Activated CD4-positive, alpha-beta memory T cell treated with anti-CD3 and anti-CD28 coated beads for 36 hours (primary cell): ENCODE measurements at regions not wholly inside any gene's neighbourhood (a gene's known extent, or its start where the extent isn't known, plus 50 kb on each side); places are given as distances from the start of the nearest gene placed in this dataset.

ENCODE experiments used
- CTCF ChIA-PET: fragments of 350-600 bp; sonication (Branson Sonifier 250); formaldehyde crosslinking; loops from one replicate; lab custom pipeline; 2021; ENCODE audit warnings: antibody characterized with exemption, inconsistent platforms; lab: Charles Lee
- POLR2A ChIA-PET: fragments of 350-600 bp; sonication (Branson Sonifier 250); formaldehyde crosslinking; loops from one replicate; lab custom pipeline; 2021; ENCODE audit warnings: antibody characterized with exemption; lab: Charles Lee
- DNase-seq: peaks from one replicate; pipeline ENCODE4 v3.0.0-alpha.2; 2020
- H3K27ac Mint-ChIP-seq: one replicate; pipeline ENCODE4 v1.8.0; 2021; ENCODE audit warnings: mixed read lengths
- H3K27me3 Mint-ChIP-seq: one replicate; pipeline ENCODE4 v1.8.0; 2021; ENCODE audit warnings: mixed read lengths
- H3K36me3 Mint-ChIP-seq: one replicate; pipeline ENCODE4 v1.8.0; 2021; ENCODE audit warnings: mixed read lengths
- H3K4me1 Mint-ChIP-seq: one replicate; pipeline ENCODE4 v1.8.0; 2021; ENCODE audit warnings: low read depth, mixed read lengths
- H3K4me3 Mint-ChIP-seq: one replicate; pipeline ENCODE4 v1.8.0; 2021; ENCODE audit warnings: mild to moderate bottlenecking, mixed read lengths
- H3K9me3 Mint-ChIP-seq: one replicate; pipeline ENCODE4 v1.8.0; 2021; ENCODE audit warnings: mixed read lengths
- intact Hi-C: fragments of 100-400 bp; cut with micrococcal nuclease; formaldehyde crosslinking; loops from one replicate; pipeline ENCODE4 v1.15.1; 2023

DNA sequence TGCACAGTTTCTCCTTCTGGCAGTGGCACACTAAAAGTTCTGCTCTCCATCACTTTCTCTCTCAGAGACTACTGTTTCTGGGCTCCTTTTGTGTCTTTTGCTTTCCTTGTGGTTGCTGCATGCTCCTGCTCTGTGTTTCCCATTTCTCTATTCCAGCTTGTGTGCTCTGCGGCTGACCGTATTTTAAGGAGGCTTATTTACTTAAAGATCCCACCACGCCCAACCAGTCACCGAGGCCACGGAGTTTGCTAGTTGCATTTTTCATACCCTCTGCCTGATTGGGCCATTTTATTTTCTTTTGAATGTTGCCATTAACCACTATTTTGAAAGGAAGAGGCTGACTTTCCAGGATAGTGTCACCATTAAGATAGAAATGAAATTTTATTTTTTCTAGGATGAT is 626.4 kb upstream of the MMS22L start:
- no peak overlapping the region for H3K4me3 Mint-ChIP-seq
- POLR2A ChIA-PET, result no interaction called here
- CTCF ChIA-PET, result interaction anchor here (0.6 kb wide), 1 partner anchor 373 kb away, joined by 4 read pairs; no protein-coding TSS in a partner anchor

DNA sequence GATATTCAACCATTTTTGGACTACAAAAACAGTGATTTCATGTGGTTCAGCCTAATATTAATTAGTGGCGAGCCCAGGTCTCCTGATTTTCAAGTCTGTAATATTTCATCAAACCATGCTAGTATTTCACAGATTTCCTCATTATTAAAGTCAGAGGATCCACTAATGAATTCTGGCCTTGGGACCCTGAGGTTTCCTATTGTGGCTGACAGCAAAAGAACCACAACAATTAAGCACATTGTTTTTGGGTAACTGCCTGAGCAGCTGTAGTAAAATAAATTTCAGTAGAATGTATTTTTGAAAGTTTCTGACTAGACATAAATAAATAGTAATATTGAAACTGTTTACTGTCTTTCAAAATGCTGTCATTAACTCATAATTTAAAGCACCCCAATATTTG is 630.7 kb upstream of the MMS22L start:
- ChIA-PET POLR2A (no interaction called here), CTCF (no interaction called here)
- Mint-ChIP-seq H3K27me3 (no peaks in the 10 kb centered on the region), H3K36me3 (no peaks in the 10 kb centered on the region), H3K4me1 (no peaks in the 10 kb centered on the region), H3K9me3 (peaks cover 3% of the 10 kb centered on the region), H3K27ac (no peak overlapping the region), H3K4me3 (no peak overlapping the region)
- intact Hi-C loops, result no loop called here
- DNase-seq, result no peak

More for the DNA sequence above, 626.4 kb upstream of the MMS22L start:
- peaks cover 1% of the 10 kb centered on the region for H3K36me3 Mint-ChIP-seq
- intact Hi-C loops, result no loop called here
- H3K9me3 Mint-ChIP-seq, result peaks cover 10% of the 10 kb centered on the region
- no peak overlapping the region for H3K27ac Mint-ChIP-seq
- no peaks in the 10 kb centered on the region for H3K27me3 Mint-ChIP-seq
- DNase-seq, result no peak
- H3K4me1 Mint-ChIP-seq, result no peaks in the 10 kb centered on the region

DNA sequence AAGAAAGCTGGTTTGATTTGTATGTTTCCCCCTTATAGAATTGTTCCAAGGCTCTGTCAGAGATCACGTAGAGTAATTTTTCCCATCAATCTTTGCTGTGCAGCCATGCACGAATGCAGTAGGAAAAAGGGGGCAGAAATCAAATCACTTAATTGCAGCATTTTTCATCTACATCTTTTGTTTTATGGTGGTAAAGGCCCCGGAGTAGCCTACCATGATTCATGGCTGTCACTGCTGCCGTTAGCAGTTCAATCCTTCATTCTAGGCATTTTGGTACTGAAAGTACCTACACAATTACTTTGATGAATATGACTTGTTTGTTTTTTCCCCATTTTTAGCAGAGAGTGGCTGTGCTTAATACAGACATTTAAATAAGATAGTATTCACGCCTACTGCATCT is 631.9 kb upstream of the MMS22L start:
- ChIA-PET CTCF (no interaction called here), POLR2A (no interaction called here)
- intact Hi-C loops, result no loop called here
- H3K9me3 Mint-ChIP-seq, result peaks cover 3% of the 10 kb centered on the region
- H3K4me1 Mint-ChIP-seq, result no peaks in the 10 kb centered on the region
- H3K27ac Mint-ChIP-seq, result no peak overlapping the region
- no peak overlapping the region for H3K4me3 Mint-ChIP-seq
- no peaks in the 10 kb centered on the region for H3K27me3 Mint-ChIP-seq
- no peaks in the 10 kb centered on the region for H3K36me3 Mint-ChIP-seq
- DNase-seq, result no peak

DNA sequence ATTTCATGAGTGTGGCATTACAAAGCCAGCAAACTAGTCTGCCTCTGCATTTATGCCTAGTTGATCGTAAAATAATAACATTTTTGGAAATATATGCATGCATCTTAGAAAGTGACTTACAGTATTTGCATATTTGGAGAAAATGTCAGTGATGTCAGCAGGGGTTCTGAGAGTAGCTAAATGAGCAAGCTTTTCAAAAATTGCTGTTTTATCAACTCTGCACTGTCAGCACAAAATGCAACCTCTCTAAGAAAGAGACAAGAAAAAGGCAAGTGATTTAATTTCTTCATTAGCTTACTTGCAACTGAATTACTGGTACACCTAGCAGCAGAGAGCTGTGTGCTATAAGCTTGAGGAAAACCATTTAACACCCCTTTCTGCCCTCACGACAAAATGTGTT is 632.5 kb upstream of the MMS22L start:
- no peak overlapping the region for H3K27ac Mint-ChIP-seq
- H3K9me3 Mint-ChIP-seq, result no peaks in the 10 kb centered on the region
- ChIA-PET POLR2A (no interaction called here), CTCF (interaction anchor here (0.7 kb wide), 1 partner anchor 12 kb away, joined by 5 read pairs; no protein-coding TSS in a partner anchor)
- intact Hi-C loops, result no loop called here
- no peak overlapping the region for H3K4me3 Mint-ChIP-seq
- H3K36me3 Mint-ChIP-seq, result no peaks in the 10 kb centered on the region
- no peak for DNase-seq
- no peaks in the 10 kb centered on the region for H3K27me3 Mint-ChIP-seq
- H3K4me1 Mint-ChIP-seq, result no peaks in the 10 kb centered on the region

DNA sequence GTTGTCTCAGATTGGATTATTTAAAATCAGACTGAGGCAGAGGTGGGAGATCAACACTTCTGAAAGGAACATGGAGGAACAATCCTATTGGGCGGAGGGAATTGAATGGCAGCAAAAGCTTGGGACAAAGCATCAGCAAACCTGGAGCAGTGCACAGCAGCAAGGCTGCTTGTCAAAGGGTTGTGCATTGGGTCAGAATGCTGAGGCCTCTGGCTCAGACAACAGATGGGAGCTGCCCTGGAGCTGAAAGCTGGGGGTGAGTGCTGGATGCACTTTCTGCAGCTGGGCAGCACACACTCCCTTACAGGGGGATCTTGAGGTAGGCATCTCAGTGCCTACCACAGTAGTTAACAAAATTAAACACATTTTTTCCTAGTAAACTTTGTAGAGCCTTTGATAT is 634.4 kb upstream of the MMS22L start:
- Mint-ChIP-seq H3K9me3 (no peaks in the 10 kb centered on the region), H3K4me3 (no peak overlapping the region), H3K27me3 (no peaks in the 10 kb centered on the region), H3K4me1 (no peaks in the 10 kb centered on the region), H3K36me3 (no peaks in the 10 kb centered on the region), H3K27ac (no peak overlapping the region)
- intact Hi-C loops, result no loop called here
- ChIA-PET CTCF (no interaction called here), POLR2A (no interaction called here)
- no peak for DNase-seq

DNA sequence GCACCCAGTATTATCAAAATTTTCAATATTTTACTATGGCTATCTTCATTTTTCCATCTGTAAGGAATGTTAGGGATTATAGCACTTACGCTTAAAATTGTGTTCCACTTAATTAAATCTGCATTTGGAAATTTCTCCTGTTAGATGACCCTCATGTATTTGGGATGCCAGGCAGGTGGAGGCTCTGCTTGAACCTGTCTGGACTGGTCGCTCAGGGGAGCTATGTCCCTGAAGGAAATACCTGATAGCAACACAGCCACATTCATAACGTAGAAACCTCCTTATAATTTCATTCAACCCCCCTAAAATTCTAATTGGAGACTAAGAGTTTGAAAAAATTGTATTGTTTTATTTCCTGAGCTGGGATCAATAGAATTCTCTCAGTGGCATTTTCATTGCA is 636.0 kb upstream of the MMS22L start:
- no peak overlapping the region for H3K27ac Mint-ChIP-seq
- no peaks in the 10 kb centered on the region for H3K27me3 Mint-ChIP-seq
- H3K4me3 Mint-ChIP-seq, result no peak overlapping the region
- no peaks in the 10 kb centered on the region for H3K9me3 Mint-ChIP-seq
- POLR2A ChIA-PET, result no interaction called here
- H3K36me3 Mint-ChIP-seq, result no peaks in the 10 kb centered on the region
- no peaks in the 10 kb centered on the region for H3K4me1 Mint-ChIP-seq
- no peak for DNase-seq
- intact Hi-C loops, result no loop called here
- CTCF ChIA-PET, result no interaction called here

DNA sequence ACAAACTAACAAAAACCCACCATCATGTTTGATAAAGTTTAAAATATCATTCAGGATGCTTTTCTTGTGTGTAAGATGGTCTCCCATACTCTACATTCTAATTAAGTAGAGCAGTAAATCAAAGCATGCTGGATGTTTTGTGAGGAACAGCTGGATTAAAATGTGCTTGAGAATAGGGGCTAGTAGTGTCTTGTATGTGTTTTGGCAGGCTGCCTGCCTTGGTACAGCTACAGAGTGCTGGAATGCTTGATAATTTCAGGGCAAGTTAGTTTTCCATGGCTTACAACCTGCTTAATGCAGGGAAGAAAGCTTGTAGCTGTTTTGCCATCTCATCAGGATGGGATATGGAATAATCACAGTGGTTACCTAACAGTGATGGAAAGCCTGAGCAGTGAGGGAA is 636.6 kb upstream of the MMS22L start:
- POLR2A ChIA-PET, result no interaction called here
- H3K4me1 Mint-ChIP-seq, result no peaks in the 10 kb centered on the region
- intact Hi-C loops, result no loop called here
- H3K27ac Mint-ChIP-seq, result no peak overlapping the region
- H3K9me3 Mint-ChIP-seq, result no peaks in the 10 kb centered on the region
- H3K27me3 Mint-ChIP-seq, result no peaks in the 10 kb centered on the region
- H3K4me3 Mint-ChIP-seq, result no peak overlapping the region
- CTCF ChIA-PET, result no interaction called here
- no peaks in the 10 kb centered on the region for H3K36me3 Mint-ChIP-seq
- no peak for DNase-seq

DNA sequence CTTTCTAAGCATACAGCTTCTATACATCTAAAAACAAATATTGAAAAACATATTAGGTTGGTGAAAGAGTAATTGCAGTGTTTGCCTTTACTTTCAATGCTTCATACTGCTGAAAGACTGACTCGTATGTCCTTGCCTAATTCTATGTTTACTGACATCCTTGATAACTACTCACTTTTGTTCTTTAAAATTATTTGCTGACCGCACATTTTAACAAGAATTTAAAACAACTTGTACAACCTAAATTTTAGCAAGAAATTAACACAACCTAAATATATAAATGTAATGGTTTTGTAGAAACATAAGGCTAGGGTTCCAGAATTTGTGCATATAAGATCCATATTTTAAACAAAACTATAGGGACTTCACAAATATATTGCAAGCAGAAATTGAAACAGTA is 640.2 kb upstream of the MMS22L start:
- no peak for DNase-seq
- no peak overlapping the region for H3K27ac Mint-ChIP-seq
- no peak overlapping the region for H3K4me3 Mint-ChIP-seq
- ChIA-PET CTCF (no interaction called here), POLR2A (no interaction called here)
- intact Hi-C loops, result no loop called here
- no peaks in the 10 kb centered on the region for H3K4me1 Mint-ChIP-seq
- no peaks in the 10 kb centered on the region for H3K36me3 Mint-ChIP-seq
- no peaks in the 10 kb centered on the region for H3K9me3 Mint-ChIP-seq
- no peaks in the 10 kb centered on the region for H3K27me3 Mint-ChIP-seq

DNA sequence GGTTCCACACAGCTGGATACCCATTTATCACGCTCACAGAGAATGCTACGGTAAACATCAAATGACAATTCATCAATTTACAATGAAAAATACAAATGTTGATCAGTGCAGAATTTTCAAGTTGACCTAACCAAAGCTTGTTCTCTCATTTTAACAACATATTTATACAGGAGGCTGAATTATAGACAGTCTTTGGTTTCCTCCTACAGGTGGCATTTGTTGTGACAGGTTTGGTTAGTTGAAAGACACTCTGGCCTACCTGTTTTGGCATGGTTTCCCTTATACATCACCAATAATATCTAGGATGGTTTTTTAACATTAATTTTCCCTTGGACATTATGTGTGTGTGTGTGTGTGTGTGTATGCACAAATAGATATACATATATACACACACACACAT is 642.5 kb upstream of the MMS22L start:
- intact Hi-C loops, result no loop called here
- Mint-ChIP-seq H3K27me3 (no peaks in the 10 kb centered on the region), H3K9me3 (no peaks in the 10 kb centered on the region), H3K4me1 (no peaks in the 10 kb centered on the region), H3K27ac (no peak overlapping the region), H3K4me3 (no peak overlapping the region), H3K36me3 (no peaks in the 10 kb centered on the region)
- POLR2A ChIA-PET, result no interaction called here
- CTCF ChIA-PET, result interaction anchor here (0.9 kb wide), 1 partner anchor 8 kb away, joined by 3 read pairs; no protein-coding TSS in a partner anchor
- no peak for DNase-seq

DNA sequence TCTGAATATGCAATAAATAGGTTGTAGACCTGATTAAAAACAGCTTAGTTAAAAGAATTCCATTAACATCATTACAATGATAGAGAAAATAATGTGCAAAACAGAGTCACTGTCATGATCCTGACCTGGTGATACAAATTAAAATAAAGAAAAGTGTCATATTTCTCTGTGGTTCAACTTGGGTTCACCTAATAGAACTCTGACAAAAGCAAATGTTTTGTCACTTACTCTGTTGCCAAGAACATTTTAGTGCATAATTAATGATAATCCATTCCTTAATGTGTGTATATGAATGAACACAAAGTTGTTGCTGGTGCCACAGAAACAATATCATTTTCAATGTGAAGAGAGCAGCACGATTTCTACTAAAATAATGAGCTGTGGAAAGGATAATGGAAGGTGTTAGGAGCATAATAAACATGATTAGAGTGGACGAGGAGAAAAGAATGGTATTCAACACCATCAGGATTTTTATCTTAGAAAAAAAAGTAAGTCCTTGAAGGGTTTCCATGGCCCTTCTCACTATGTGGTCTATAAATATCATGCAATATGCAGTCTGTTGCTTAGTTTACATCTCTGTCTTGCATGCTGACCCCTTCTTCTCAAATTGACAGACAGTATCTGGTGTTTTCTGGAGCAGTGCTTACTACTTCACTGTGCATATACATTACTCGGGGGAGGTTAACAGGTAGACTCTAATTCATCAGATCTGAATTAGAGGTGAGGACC is 656.6 kb upstream of the MMS22L start:
- intact Hi-C loops, result no loop called here
- POLR2A ChIA-PET, result no interaction called here
- Mint-ChIP-seq H3K4me3 (no peak overlapping the region), H3K9me3 (no peaks in the 10 kb centered on the region), H3K4me1 (no peaks in the 10 kb centered on the region), H3K27me3 (no peaks in the 10 kb centered on the region), H3K36me3 (no peaks in the 10 kb centered on the region), H3K27ac (no peak overlapping the region)
- CTCF ChIA-PET, result no interaction called here
- DNase-seq, result no peak

DNA sequence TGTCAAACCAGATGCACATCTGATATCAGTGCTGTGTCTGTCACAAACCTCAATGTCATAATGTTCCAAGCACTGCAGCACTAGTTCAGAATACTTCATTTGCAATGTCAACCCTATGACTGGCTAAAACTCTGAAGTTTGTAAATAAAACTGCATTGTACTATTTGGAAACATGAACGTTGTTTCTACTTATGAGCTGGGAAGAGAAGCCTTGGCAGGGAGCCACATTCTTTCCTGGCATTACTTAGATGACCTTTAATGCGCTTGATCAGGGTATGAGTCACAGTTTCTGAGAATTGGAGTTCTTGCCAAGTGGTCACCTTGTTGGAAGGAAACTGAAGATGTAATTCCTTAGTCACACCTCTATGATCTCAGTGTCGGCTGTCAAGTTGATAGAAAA is 664.8 kb upstream of the MMS22L start:
- Mint-ChIP-seq H3K9me3 (peaks cover 4% of the 10 kb centered on the region), H3K4me3 (no peak overlapping the region), H3K36me3 (no peaks in the 10 kb centered on the region), H3K27ac (no peak overlapping the region), H3K27me3 (no peaks in the 10 kb centered on the region), H3K4me1 (no peaks in the 10 kb centered on the region)
- ChIA-PET POLR2A (no interaction called here), CTCF (no interaction called here)
- intact Hi-C loops, result no loop called here
- no peak for DNase-seq

DNA sequence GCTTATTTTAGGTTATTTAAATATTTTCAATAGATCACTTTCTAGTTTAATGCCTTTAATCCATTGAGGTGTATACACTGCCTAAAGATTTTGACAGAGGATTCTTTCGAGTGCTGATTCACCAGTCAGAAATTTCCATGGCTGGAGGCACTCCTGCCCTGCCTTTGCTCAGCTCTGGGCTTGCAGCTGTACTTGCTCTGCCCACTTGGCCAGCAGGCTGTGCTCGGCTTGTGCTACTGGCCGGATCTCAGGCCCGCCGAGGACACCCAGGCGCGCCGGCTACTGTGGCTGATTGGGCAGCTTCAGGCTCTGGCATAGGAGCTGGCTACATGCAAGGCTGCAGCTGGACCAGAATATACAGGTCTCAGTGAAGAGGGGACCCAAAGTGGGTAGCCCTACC is 675.1 kb upstream of the MMS22L start:
- Mint-ChIP-seq H3K36me3 (no peaks in the 10 kb centered on the region), H3K4me3 (no peak overlapping the region), H3K27me3 (no peaks in the 10 kb centered on the region), H3K27ac (no peak overlapping the region), H3K4me1 (no peaks in the 10 kb centered on the region), H3K9me3 (peaks cover 8% of the 10 kb centered on the region)
- DNase-seq, result no peak
- CTCF ChIA-PET, result no interaction called here
- intact Hi-C loops, result no loop called here
- POLR2A ChIA-PET, result no interaction called here

DNA sequence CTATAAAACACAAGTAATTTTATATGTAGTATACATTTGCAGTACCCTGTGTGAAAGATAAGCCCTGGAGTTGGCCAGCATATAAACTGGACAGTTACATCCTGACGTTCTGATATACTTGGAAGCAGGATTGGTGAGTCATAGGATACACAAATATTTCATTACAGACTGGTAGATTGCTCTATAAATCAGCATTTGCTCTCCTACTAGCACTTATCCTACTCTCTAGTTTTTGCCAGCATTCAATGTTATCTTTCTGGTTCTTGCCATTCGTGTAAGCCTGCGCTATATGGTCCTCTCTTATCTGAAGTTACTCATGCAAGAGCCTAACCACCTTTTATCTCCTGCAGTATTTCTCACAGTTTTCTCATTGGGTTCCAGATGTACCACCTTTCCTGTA is 680.2 kb upstream of the MMS22L start:
- no peak overlapping the region for H3K27ac Mint-ChIP-seq
- ChIA-PET POLR2A (no interaction called here), CTCF (no interaction called here)
- H3K4me1 Mint-ChIP-seq, result no peaks in the 10 kb centered on the region
- H3K27me3 Mint-ChIP-seq, result no peaks in the 10 kb centered on the region
- H3K9me3 Mint-ChIP-seq, result no peaks in the 10 kb centered on the region
- intact Hi-C loops, result no loop called here
- H3K36me3 Mint-ChIP-seq, result no peaks in the 10 kb centered on the region
- no peak overlapping the region for H3K4me3 Mint-ChIP-seq
- DNase-seq, result no peak
